HG03175 (cell line): ENCODE measurements at regions not wholly inside any gene's neighbourhood (a gene's known extent, or its start where the extent isn't known, plus 50 kb on each side); places are given as distances from the start of the nearest gene placed in this dataset.

Experiments used
- ATAC-seq: cut with Tn5 transposase; IDR thresholded peaks from one replicate; pipeline ENCODE4 v1.9.1; 2021; ENCODE audit warnings: mild to moderate bottlenecking, moderate library complexity; ENCODE audit not compliant: unreplicated experiment

DNA sequence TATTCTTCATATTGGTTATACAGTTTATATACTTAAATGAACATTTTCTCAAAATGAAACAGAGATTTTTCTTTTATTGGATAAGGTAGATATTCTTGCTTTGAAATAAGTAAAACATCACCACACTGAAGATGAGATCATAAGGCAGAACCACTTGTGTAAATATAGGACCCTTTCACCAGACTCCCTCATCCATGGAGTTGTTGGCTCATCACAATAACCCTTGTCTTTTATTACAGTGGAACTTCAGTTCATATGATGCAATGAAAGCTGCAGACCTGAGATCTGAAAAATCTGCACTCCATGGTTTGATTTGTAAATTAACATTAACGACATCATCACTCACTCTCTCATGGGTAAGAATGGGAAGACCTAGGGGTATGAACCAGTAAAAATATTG lies 51.9 kb upstream of the DBX2 start:
- ATAC-seq = no peak

DNA sequence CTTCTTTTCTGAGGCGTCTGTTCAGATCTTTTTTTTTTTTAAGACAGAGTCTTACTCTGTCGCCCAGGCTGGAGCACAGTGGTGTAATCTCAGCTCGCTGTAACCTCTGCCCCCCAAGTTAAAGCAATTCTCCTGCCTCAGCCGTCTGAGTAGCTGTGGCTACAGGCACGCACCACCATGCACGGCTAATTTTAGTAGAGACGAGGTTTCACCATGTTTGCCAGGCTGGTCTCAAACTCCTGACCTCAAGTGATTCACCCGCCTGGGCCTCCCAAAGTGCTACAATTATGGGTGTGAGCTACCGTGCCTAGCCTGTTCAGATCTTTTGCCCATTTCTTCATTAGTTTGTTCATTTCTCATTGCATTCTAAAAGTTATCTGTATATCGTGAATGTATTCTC lies 55.1 kb upstream of the DBX2 start:
- no peak for ATAC-seq

- ATAC-seq = no peak
Measured at GRCh38 chr12:45112306-45112705, 61.4 kb upstream of the DBX2 start.

DNA sequence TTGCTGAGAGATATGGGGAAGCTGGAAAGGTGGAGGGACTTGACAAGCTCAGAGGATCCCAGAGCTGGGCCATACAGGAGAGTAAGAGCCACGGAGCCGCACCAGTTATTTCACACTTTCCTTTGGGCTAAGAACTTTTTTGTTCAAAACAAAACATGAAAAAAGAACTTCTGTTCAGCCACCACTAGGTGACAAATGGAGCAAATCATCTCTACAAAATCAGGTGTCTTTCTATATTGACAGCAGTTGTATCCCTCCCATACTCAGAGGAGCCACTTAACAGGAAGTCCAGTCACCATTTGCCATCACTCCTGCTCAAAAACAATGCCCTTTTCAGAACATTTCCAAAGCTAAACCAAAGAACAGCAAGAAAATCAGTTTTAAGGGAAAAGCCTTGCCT lies 70.3 kb upstream of the DBX2 start:
- ATAC-seq = no peak

DNA sequence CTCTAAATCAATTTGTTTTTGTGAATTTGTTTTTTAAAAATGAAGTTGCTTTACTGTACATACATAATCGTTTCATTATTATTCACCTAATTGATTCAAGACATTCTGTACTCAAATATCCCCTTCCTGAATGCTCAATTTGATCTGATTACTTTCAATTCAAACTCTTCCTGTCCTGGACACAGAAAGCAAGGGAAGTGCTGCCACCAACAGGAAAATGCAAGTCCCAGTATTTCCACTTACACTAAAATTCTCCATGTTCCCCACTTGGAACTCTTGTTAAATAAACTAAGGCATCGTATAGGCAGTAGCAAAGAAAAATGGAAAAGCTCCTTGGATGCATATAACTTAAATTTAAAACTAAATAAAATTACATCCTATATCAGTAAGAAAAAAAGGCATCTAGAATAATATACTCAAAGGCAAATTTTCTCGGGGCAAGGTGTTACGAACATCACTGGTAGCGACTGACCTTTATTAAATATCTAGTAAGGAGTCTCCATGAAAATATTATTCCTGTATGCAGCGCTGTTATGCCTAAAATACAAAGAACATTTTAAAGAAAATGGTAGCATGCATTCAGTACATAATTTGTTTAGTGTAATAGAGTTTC lies 72.0 kb upstream of the DBX2 start:
- ATAC-seq = no peak

GRCh38 chr12:45124485-45125155 lies 73.7 kb upstream of the DBX2 start:
- no peak for ATAC-seq

DNA sequence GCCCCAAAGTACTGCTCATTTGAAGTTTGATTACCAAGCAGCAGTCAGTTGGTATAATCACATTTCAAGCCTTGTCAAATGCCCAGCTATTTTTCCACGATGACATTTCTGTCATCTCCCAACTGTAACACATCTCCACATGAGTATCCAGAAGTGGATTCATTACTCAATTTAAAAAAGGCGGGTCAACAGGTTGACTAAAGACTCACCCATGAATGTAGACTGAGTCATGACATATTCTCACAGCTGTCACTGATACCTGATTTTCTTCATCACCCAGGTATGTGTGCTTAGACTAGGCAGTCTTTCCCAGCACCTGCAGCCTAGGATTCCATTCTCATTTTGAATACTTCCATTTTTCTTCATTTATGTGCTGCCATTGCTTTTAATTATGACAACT lies 75.1 kb upstream of the DBX2 start:
- ATAC-seq = no peak

DNA sequence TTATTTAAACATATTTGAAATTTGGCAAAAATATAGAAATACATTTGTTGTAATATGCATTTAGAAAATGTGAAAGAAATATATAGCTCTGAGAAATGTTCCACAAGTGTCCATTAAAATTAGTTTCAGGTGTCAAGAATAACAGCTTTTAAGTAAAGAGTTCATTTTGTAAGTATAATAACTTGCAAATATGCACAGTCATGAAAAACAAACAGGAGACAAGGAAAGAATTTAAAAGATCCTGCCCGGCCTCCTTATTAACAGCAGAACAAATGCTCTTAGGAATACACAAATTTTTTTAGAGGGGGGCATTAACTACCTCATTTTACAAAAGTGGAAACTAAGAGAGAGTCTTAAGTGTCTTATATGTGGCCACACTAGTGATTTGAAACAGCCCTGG lies 77.7 kb upstream of the DBX2 start:
- no peak for ATAC-seq

- peak; percentile 78 for ATAC-seq
Measured at GRCh38 chr12:45130881-45131281, 80.0 kb upstream of the DBX2 start.

- no peak for ATAC-seq
Measured at GRCh38 chr12:45131506-45131905, 80.6 kb upstream of the DBX2 start.

GRCh38 chr12:45138609-45139008 lies 77.3 kb upstream of the ANO6 start:
- no peak for ATAC-seq

GRCh38 chr12:45148006-45148405 lies 67.9 kb upstream of the ANO6 start:
- ATAC-seq = no peak

DNA sequence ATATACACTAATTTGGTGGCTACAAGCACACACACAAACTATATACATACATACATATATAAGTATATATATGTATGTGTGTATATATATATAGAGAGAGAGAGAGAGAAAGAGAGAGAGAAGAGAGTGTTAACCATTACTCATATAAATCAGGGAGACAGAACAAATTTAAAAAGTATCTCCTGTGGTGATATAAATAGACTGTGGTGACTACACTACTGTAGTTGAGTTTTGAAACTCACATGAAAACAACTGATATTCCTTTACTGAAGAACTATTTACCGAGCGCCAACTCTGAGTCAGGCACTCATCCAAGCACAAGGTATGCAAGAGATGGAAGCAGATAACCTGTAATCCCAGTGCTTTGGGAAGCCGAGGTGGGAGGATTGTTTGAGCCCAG lies 67.3 kb upstream of the ANO6 start:
- no peak for ATAC-seq

DNA sequence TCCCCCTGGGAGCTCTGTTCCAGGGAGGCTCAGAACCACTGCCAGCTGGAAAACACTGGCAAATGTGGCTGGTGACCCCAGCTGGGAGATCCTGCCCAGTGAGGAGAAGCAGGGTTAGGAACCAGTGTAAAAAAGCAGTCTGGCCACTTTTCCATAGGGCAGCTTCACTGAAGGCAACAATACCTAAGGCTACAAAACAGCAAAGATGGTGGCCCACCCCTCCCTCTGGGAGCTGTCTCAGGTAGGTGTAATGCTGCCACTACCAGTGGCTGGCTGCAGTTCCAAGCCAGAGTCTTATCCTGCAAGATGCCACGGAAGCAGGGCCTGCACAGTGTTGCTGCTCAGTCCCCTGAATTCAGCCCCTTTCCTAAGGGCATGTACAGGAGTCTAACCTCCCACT lies 50.6 kb upstream of the ANO6 start:
- ATAC-seq = no peak

- no peak for ATAC-seq
Measured at GRCh38 chr12:45166056-45166455, 49.8 kb upstream of the ANO6 start.
